HG03558 (cell line): ENCODE measurements at regions not wholly inside any gene's neighbourhood (a gene's known extent, or its start where the extent isn't known, plus 50 kb on each side); places are given as distances from the start of the nearest gene placed in this dataset.
"Not testable (repeated sequence)": the region's sequence is repeated elsewhere in the genome, so short reads cannot be mapped to it uniquely, and the experiment has no call there.

Experiments used
- ATAC-seq: cut with Tn5 transposase; IDR thresholded peaks from one replicate; pipeline ENCODE4 v1.9.1; 2021; ENCODE audit warnings: moderate number of reproducible peaks; ENCODE audit not compliant: unreplicated experiment; ENCODE audit errors: extremely low read depth

DNA sequence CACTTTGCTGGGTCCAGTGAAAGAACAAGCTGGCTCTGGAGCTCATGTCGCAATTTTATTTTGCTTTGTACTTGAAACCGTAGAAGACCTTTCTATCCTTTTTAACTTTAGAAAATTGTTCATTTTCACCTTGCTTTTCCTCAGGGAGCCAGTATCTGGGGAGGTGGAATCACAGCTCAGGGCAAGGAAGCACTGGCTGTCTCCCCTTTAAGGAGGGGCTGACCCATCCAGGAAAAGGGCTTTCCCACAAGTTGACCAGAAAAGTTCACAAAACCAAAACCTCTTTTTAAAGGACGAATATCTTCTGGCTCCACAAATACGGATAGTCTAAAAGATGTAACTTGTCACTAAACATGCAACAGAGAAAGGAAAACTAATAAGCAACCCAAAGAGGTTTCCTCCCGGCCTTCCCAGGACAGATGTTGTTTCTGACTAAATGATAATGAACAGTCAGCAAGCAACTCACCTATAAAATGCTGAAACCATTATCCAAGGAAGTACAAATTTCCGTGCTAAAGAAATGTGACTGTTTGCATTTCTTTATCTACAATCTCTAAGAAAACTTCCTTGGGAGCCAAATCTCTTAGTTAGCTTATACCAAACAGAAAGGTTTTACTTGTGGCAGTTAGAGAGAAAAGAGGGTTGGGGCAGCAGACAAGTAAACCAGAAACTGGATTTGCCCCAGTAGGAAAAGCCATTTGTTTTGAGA, 278.2 kb downstream of the PLK2 start:
- no peak for ATAC-seq

DNA sequence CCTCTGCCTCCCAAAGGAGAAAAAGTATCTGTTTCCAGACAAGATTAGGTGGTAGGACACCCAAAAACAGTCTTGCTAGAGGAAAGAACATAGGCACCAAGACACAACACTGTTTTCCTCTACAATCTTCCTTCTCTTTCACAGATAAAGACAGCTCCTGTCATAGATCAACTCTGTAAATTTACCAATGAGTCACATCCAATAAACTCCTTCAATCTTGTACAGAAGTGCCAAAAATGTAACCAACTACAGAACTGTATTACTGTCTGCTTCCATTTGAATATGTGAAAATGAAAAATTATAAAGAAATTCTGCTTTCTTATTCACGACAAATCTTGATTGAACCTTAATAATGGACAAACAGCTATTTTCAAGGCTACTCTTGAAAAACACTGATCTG, 286.9 kb downstream of the PLK2 start:
- ATAC-seq = no peak

DNA sequence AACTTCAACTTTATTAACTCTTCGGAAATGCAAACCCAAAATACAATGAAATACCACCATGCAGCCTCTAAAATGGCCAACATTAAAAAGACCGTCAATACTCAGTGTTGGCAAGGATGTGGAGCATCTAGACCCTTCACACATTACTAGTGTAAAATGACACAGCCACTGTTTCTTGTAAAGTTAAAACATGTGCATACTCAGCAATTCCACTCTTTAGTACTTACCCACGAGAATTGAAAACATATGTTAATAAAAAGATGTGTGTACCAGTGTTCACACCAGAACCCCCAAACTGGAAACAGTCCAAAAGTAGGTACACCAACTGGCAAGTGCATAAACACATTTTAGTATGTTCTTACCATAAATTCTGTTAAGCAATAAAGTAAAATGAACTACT, 294.7 kb downstream of the PLK2 start:
- ATAC-seq = no peak

DNA sequence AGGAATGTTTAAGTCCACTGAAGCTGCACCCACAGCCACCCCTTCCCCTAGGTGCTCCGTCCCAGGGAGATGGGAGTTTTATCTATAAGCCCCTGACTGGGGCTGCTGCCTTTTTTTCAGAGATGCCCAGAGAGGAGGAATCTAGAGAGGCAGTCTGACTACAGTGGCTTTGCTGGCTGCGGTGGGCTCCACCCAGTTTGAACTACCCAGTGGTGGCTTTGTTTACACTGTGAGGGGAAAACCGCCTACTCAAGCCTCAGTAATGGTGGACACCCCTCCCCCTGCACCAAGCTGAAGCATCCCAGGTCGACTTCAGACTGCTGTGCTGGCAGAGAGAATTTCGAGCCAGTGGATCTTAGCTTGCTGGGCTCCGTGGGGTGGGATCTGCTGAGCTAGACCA, 298.0 kb downstream of the PLK2 start:
- ATAC-seq = not testable (repeated sequence)

DNA sequence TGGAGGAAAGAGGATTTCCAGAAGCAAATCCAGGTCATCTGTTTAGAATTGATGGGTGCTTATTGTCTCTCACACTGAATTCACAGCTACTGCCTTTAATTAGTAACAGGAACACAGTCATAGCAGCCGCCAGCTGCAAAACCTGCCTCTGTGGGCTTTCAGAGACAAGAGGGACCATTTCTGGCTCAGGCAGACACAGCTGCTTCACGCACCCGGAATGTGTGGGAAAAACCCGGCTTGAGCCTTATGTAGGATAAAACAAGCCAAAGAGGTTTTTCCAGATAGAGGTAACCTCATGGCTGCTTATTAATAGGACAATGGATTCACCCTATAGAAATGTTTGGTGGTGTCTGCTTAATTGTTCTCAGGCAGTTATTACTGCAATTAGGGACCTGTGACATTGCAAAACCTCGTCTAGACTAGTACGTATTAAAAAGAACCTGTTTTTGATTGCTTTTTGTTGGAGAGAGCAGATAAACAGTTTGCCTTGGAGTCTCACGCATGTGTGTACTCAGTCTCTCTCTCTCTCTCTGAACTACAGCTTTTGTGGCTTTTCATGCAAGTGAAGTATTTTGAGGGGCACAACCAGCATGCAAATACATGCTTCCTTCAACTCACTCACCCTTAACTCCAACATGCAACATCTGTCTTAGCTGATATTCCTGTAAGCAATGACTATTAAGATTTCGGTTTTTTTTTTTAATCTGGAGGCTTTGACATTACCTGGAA, 302.7 kb downstream of the PLK2 start:
- ATAC-seq = no peak

DNA sequence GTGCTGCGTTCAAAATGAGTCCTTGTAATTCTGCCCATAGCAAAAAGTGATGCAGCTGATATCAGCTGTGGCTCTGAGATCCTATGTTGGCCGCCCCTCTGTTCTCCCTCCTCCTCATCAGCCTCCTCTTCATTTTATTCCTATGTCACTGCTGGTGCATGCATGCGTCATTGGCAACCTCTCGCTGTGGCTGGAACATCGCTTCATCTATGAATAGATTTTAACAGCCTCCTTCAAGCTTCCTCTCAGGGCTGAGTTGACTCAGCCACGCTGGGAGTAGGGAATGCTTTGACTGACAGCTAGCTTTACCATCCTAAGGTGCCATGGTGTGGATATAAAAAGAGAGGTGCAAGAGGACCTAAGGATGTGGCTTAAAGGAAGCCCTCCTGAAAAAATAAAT, 303.5 kb downstream of the PLK2 start:
- no peak for ATAC-seq

DNA sequence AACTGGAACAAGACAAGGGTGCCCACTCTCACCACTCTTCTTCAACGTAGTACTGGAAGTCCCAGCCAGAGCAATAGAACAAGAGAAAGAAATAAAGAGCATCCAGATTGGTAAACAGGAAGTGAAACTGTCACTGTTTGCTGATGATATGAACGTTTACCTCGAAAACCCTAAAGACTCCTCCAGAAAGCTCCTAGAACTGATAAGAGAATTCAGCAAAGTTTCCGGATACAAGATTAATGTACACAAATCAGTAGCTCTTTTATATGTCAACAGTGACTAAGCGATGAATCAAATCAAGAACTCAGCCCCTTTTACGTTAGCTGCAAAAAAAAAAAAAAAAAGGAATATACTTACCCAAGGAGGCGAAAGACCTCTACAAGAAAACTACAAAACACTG, 306.6 kb downstream of the PLK2 start:
- no peak for ATAC-seq

DNA sequence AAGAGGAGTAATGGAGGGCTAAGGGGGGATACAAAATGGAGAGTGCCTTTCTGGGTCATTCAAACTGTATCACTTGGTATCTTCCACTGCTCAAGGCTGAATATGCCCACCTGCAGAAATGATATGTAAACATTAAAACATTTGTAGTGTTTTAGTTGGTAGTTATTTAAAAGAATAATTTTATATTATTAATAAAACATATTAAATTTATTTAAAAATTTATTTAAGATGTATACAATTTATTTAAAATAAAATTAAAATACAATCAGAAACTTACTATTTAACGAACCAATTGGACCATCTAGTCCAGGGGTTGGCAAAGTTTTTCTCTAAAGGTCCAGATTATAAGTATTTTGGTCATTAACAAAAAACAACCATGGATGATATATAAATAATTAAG, 308.5 kb downstream of the PLK2 start:
- no peak for ATAC-seq

DNA sequence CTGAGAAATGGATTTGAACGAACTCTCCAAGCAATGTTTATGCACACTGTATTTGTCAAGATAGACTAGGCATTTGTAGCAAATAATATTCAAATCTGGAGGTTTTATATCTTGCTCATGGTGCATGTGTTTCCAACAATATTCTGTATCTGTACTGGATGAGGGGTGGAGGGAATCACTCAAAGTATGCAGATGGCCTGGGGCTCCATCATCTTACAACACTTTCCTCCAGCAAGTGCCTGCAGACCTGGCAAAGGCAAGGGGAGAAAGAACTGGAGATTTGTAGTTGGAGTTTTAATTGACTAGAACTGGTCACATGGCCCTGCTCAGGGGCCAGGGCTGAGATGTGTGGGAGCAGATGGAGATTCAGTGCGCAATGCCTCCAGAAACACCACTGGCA, 309.0 kb downstream of the PLK2 start:
- no peak for ATAC-seq

DNA sequence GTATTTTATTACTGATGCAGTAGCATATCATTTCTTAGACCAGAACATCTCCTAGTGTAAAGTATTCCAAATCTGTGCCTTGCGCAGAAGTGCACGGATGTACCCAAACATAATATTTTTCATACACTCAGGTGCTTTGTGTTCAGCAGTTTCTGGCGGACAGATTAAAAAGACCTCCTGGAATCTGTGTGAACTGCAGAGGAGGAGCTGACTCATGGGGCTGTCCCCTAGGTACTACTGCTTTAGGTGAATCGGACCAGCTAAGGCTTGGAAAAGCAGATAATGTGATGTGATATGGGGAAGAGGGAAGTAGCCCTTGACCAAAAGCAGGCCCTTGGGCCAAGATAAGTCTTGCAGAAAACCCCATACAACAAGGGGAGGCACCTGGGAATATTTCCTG, 310.1 kb downstream of the PLK2 start:
- no peak for ATAC-seq

DNA sequence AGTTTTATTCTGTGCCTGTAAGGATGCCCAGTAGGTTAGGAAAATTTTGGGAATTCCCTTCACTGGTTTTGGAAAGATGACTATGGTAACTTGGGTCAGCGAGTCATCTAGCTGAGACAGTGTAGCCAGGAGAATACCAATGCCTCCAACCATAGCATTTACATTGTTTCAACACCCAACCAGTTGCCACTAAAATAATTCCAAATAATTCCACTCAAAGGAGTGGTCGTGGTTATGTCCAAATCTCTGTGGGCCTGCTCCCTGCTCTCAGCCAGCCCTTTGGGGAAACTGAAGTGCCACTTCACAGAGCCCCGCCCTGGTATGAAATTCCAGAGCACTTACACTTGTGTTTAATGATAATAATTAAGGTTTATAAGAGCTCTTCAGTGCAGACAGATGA, 310.5 kb downstream of the PLK2 start:
- ATAC-seq = no peak

DNA sequence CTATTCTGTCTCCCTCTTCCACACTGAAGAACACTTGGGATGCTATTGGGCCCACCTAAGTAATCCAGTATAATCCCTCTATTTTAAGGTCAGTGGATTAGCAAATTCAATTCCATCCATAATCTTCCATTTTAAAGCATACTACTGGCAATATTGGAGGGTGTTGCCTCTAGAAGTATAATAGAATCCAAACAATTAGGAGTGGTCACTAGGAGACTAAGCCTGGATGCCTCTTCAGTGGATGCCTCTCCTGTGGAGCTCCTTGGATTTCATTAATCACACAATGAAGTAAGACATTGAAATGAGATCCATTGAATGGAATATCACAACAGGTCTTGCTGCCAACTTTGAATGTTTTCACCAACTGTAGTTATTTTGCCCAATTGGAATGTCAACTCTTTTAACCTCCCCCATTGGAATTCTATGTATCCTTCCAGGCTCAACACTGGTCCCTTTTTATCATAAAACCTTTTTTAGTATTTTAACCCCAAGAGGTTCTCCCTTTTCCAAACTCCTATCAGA, 311.6 kb downstream of the PLK2 start:
- ATAC-seq = no peak

DNA sequence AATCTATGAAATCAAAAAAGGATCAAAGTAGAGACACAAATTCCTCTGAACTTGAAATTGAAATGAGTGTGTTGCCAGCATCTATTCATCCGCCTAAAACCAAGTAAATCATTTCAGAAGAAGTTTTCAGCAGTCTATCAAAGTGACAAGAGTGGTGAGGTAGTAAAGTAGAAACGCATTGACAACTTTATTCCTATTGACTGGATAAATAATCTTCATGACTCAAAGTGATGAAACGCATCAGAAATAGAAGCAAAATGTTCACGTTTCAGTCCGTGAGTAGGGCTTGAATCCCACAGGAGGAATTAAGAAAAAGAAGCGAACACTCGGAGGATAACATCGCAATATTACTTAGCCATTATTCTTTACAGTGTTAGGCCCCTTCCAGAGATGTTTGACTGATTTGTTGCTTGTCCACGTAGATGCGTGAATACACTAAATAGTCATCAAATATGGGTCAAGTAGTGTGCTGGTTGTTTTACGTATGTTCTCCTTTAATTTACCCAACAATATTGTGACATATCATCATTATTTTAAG, 314.4 kb downstream of the PLK2 start:
- ATAC-seq = no peak

DNA sequence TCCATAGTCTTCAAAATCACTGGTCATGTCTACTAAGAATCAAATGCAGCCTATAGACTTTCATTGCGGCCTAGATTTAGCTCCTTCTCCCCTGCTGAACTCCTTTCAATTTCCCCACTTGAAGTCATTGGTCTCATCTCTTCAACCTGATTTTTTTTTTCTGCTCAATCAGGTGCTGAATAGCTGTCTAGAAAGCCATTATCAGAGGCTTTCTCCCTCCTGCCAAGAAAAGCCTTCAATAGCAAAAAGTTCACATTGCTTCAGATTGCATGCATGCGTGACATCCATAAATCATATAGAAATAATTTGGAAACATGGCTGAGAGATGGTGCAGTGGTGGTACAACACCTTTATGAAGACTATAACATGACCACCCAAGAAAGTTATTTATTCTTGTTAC, 316.2 kb downstream of the PLK2 start:
- no peak for ATAC-seq

DNA sequence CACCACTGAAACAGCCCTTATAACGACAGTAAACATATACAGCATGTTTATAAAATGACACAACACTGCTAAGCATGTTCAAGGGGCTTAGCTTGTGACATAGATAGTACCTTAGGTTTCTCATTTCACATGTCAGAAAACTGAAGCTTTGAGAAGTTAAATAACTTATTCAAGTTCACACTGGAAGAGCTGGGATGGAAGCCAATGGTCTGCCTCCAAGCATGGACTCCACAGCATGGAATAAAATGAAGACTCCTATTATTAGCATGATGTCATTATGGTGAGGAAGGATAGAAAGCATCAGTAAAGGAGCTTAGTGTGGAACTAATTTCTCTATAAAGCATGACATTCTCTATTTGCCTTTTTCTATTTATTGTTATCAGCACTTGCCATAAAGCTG, 316.7 kb downstream of the PLK2 start:
- no peak for ATAC-seq

DNA sequence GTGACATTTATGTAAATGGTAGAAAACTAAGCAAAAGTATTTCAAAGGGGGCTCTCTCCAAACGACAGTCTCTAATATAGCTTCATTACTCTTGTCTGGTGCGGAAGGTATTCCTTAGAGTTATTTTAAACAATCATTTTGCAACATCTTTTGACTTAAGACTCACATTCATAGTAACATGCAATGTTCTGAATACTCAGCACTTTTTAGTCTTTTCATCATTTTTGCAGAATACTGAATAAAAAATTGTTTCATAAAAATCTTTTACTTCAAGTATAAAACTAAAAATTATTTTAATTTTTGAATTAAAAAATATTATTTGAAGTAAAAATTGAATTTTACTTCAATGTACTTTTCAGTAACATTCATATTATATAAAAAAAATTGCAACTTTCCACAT, 321.1 kb downstream of the PLK2 start:
- ATAC-seq = no peak

DNA sequence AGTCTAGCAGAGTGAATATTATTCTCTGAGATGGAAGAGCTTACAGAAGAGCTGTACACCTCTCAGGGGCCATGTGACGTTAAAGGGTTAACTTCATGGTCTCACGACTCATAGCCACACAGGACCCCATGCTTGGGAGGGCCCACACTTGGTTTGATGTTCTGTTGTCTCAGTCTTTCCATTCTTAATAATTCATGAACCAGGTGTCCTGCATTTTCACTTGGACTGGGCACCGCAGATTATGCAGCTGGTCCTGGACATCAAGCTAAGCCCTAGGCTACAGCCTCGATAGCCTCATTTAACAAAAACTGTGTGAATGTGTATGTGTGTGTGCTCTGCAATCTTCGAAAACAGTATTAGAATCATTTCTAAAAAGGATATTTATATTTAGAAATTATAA, 323.5 kb downstream of the PLK2 start:
- no peak for ATAC-seq

DNA sequence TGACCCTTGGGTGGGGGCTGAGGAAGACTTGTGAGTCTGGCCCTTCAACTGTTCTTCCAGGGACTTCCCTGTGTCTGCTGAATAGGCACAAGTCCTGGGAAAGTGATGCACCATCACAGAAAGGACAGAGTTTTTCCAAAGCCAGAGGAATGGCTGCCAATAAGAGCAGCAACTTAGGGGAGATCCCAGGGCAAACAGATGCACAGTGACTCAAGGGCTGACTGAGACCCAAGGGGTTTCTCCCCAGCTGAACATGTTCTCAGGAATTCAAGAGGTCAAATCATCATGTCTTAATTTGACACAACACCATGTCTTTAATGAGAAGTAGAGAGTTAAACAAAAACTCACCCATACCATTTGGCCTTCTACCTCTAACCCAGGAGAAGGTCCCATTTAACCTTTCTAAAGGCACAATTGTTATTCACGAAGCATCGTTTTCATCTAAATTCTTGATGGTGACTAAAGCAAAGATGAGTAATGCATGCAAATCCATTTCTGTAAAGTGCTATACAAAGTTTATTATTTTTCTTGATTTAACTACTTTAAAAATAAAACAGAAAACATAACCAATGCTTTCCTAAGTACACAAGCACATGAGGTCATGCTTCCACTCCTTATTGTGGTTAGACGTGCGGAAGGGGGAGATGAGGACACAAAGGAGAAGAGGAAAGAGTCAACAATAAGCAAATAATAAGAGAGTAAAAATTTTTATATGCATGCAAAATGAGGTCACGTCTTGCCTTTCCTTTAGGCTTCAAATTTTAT, 324.1 kb downstream of the PLK2 start:
- ATAC-seq = no peak

DNA sequence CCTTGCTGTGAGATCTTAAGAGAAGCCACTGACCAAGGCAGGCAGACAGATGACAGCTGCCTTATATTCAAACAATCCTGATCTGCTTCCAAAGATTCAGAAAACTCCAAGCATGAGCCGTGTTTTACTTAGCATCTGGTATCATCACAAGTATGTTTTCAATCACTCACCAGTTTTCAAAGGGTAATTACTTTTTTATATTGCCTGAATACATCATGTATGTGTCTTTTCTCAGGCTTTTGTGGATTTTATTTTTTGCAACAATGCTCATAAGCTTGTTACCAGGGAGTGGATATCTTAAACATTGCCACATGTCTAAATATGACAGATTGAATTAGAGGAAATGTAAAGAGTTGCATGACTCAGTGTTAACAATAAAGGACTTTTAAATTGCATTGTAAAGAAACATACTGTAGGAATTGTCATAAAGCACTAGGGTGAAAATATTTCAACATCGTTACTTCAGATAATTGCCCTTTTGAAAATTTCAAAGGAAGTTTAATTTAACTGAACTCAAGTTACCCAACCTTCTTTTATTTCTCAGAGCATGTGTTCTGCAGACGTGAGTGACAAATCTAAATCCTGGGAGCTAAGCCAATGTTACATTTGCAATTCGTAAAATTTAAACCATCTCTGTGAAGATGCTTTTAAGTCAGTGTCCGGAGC, 326.1 kb downstream of the PLK2 start:
- ATAC-seq = no peak

DNA sequence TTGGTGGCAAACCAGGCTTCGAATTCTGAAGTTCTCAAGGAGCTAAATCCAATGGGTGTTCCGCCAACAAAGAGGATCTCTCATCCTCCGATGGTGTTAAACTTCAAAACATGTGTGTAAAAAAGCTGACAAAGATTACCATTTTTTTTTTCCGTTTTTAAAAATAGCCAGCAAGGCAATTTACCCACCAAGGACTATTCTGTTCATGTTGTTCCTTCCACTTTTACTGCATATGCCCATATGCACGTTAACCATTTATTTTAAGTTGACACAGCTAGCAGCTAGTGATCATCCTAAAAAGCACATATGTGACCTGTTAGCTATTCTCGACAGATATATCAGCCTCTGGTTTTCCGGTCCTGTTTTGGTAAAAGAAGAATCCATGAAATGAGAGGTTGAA, 326.7 kb downstream of the PLK2 start:
- ATAC-seq = no peak
